ENCODE measurements at regions not wholly inside any gene's neighbourhood (a gene's known extent, or its start where the extent isn't known, plus 50 kb on each side); places are given as distances from the start of the nearest gene placed in this dataset.

DNA sequence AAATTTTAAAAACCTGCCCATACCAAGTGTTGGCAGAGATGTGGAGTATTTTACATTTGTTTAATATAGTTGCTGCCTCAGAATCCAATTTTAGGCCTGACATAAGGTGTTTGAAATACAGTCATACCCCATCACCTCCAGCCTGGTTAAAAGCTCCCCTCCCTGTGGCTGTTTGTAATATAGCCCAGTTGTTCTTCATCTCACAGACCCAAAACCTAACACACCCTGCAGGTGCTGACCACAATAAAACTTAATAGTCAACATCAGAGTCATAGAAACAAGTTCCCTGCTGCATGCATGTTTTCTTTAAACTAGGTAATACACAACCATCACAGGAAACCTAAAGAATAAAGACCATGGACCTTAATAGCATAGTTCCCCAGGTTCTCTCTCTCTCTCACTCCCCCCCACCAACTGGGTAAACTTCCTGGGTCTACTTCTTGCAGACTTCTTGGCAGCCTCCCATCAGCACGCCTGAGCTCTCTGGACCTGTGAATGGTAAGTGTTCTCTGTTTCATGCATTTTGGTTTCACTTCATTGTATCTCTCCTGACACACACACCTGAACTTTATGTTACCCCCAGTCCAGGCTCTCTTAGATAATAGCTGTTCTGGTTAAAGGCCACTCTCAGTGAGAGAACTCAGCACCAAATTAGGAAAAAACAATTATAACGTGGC lies 1369.9 kb downstream of the EFNB2 start:
- peak; percentile 73 for DNase-seq

DNA sequence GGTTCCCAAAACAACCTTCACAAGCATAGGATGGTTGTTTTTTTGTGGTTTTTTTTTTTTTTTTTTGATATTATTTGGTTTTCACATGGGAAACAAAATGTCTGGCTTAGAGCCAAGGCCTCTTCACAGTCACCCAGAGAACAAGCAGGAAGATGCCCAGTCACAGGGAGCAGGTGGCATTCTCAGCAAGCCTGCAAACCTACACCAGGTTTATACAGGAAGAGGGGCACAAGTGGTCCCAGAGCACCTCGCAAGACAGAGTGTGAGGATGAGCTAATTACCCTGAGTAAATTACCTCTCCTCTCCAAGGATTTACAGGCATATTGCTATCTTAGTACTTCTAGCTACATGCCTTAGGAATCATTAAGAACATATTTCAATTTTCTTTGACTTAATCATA lies 1375.6 kb downstream of the EFNB2 start:
- peak; percentile 40 for DNase-seq

DNA sequence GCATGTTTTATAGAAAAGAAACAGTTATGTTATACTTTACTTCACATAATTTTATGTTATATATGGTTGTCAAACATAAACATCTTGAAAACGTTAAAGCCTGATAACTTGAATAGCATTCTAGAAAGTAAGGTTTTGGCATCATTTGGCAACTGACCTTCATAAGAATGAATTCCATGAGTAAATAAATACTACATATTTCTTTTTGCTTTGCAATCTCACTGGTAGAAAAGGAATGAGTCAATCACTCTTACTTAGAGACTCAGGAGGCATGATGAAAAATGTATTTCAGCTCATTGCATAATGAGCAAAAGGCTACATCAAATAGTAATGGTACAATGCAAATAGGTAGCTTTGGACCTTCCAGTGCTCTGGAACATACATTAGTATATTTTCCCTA lies 1381.9 kb downstream of the EFNB2 start:
- DNase-seq, result no peak

DNA sequence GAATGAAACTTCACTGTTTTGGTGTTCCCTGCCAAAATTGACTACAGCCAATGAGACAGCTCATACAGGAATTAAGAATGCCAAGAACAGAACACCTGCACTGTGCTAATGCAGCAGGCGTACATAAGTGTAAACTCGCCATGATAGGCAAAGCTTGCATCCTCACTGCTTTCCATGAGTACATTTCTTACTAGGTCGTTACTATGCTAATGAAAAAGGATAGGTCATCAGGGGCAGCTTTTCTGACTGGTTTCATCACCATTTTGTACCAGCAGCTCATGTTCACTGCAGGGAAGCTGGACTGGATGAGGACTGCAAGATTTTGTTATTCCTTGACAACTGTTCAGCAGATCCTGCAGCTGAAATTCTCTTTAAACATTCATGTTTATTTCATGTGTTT lies 1383.8 kb downstream of the EFNB2 start:
- DNase-seq, result no peak

DNA sequence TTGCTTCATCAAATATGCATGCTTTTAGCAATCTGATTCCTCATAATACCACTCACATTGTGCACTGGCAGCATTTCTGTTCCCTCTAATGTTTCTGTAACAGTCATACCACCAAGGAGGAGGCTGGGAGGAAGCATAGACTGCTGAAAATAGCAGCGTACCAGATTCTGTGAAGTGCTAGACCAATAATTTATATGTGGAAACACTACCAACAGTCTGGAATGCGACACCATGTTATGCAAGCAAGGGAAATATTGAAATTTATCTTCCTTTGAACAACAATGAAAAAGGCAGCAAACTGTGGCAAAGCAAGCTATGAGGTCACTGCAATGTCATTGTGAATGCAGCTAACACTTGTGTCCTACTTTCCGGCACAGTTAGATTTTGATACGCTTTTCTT lies 1388.0 kb downstream of the EFNB2 start:
- no peak for DNase-seq

DNA sequence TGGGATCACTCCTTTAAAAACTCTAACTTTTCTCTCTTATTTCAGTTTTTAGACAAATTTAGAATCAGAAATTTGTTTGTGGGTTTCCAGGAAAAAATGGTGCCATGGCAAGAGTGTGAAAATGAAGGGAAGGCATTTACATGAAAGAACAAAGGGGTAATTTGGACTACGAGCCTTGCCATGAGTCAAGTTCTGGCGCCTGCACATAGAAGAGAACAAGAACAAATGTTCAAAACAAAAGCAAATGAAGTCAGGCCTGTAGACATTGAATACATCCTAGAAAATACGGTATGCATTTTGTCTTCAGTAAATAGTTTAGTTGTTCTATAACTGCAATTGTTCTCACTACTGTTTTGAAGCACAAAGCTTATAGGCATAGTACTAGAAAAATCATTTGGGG lies 1390.5 kb downstream of the EFNB2 start:
- no peak for DNase-seq

DNA sequence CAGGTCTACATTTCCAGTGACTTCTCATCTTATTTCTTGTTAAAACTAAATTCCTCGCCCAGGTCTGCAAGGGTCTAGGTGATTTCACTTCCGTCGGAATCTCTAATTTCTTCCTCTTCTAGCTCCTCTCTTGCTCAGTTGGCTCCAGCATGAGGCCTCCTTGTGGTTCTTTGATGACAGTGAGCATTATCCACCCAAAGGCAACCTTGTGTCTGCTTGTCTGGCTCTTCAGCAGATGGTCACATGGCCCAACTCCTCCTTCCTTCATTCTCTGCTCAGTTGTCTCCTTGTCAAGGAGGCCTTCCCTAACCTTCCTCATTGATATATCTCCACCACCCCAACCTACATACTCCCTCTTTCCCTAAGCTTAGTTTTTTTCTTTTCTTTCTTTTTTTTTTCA lies 1391.4 kb downstream of the EFNB2 start:
- peak; percentile 5 for DNase-seq

DNA sequence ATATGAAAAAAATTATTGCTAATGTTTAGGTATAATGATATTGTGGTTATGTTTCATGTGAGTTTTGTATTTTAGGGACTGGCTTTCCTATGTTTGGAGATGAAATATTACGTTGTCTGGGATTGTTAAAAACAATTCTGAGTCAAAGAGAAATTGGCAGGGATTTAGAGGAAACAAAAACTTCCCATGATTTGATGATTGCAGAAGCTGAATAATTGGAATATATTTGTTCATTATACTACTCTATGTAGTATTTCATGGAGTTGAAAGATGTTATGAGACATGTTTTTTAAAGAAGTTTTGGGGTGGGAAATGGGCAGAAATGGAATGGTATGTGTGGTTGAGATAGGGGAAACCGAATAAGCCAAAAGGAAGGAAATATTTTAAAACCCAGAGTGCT lies 1392.9 kb downstream of the EFNB2 start:
- DNase-seq, result no peak

DNA sequence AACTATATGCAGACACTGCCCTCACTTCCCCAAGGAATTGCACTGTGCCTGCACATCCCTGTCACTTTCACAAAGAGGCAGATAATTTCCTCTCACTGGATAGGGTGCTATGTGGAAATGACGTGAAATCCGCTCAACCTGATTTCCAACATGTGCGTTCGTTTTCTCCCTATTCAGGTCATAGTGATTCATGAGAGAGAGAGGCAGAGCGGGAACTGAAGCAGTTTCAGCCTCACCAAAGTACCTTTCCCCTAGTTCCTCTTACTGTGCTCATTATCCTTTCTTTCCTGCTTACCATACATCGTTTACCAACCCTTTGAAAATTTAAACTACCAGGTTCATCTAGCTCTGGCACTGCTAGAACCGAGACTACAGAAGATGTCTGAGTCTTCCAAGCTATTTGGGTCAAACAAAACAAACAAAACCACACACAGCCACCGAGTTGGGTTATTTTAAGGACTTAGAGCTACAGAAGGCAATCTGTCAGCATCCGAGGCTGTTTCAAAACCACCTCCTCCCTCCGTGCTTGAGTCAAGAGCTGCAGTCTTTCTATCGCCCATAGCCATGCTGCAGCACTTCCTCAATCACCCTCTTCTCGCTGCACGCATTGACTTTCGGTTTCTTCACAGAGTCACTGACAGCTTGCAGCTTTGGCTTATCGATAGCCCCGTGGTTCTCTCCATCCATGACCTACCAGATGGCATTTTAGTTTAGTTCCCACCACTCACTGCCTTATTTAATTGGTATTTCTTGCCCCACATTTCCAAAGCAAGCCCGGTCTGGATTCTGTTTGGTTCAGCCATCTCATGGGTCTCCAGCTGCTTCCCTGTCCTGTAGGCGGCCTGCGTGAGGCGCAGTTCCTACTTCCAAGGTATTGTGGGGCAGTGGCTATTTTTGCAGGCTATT lies 1395.8 kb downstream of the EFNB2 start:
- peak; percentile 78 for DNase-seq

DNA sequence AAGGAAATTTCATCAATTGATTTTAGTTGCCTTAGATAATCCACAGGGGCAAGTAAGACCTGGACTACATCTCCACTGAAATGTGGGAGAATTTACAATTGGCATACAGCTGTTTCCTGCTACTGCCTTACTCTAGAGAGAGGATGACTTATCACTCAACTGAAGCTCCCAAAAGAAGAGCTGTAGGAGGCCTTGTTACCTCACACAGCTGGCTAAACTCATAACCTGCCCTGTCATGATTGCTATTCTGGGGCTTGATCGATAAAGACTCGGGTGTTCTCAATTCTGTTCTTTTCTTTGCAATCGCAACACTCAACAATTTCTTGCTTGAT lies 1396.4 kb downstream of the EFNB2 start:
- no peak for DNase-seq

DNA sequence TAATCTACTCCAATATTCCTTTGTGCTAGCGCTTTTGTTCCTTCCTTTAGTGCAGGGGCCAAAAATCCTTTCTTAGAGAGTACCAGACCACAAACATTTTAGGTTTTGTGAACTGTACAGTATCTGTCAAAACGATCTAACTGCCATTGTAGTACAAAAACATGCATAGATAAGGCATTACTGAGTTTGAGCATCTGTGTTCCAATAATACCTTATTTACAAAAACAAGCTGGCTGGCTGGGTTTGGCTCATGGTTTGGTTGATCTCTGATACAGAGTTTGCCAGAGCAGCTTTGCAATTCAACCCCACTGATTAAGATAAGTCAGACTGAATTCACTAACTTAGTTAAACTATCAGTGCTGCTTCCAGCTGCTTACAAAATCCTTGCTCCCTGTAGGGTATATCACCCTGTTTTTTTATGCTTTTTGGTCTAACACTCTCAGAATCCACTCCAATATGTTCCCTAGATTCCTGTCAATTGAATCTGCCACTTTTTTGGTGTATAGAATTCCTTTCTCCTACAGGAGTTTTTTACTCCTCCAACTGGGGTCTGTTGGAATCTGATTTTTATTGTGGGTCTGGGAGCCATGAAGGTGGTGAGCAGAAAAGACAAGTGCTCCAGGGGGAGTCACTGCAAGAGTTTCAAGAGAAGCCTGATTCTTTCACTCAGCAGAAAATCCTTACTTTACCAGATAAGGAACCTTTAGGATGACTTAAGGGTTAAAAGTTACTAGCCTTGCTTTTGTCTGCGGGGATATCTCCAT lies 1399.4 kb downstream of the EFNB2 start:
- DNase-seq, result no peak

DNA sequence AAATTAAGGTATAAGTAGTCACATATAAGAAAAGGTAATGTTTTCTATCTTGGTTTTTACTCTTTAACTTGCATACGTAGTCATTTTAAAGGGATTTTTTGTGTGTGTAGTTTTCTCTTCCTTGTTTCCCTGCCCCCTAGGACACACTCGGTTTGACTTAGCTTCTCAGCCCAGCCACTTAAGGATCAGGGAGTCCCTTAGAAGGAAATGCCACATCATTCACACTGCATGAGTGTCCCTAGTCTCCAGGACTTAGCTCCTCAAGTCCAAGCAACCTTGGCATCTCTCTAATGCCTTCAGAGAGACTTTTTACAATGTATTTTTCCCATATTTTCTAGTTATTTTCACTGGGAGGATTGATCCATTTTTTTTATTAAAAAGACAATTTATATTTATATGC lies 1407.7 kb downstream of the EFNB2 start:
- DNase-seq, result no peak

DNA sequence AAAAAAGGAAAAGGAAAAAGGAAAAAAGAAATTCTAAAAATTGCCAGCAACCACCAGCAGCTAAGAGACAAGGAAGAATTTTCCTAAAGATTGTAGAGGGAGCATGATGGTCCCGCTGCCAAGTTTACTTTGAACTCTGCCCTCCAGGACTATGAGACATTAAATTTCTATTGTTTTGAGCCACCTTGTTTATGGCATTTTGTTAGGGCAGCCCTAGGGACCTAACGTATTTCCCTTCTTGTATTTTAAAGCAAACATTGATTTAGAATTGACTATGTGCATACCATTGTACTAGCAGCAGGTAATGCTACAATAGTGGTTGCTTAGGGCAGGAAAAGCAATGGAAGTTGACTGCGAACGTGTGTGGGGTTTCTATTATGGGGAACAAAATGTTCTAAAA lies 1414.2 kb downstream of the EFNB2 start:
- DNase-seq, result no peak

DNA sequence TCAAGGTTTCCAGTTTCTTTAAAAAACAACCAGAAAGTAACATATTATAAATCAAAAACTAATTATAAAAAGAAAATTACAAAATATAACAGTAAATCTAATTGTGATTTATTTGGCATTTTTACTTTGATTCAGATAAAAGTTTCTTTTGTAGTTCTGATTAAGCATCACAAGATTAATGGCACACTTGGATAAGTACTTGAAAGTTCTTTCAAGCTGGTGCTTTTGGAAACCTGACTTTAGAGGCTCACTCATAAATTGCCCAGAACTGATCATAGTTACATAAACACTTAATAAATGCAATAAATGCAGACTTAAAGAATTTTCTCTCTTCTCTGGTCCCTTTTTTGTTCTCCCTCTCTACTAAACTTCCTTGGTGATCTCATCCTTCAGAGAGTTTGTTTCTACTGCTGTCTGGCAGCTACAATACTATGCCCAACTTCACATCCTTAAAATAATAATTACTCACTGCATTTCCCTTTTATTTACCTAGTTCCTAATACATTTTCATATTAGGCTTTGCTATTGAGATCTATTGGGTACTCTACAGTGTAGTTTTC lies 1417.0 kb downstream of the EFNB2 start:
- DNase-seq, result no peak

DNA sequence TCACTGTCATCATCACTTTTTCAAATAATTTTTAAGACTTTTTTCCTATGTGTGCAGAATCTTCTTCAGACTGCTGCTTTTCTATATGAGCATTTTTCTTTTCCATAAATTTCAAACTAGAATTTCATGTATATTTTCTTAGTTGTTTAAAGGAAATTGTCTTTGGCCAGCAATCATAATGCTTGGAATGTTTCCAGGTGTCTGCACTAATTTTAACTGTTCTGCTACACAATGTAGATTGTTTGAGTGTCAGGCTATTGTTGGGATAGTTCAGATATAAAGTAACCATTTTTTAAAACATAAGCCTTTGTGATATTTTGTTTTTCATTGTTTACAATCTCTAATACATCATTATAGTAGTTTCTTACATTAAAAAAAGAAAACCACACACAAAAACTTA lies 1418.5 kb downstream of the EFNB2 start:
- DNase-seq, result no peak

DNA sequence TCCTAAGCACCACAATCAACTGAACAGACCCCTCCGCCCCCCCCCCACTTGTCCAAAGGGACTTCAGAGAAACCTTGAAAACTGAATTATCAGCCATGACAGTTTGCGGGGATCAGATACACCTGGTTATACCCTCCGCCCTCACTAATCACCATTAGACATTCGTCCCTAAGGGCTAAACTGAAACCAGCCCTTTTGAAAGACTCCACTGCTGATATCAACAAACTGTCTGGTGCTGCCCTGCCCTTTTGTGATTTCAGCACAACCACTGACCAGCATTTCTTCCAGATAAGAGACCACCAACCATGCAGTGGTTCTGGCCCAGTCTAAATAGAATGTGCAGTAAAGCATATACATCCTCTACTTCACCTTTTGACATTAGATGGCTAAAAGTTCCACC lies 1422.9 kb downstream of the EFNB2 start:
- no peak for DNase-seq

DNA sequence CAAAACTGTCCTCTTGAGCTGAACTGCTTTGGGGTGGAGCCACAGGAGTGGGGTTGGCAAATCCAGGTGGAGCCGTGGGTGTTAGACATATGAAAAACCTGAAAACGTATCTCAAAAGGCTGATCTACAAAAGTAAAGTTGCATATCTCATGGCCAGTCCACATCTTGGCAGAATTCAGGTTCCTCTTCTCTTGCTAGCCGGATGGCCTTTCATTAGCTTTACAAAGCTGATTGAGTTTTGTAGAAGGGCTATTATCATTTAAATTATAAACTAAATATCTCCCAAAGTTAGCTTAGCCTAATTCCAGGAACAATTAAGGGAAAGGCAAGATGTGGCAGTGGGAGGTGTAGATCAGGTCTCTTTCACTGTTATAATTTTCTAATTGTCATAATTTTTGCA lies 1427.7 kb downstream of the EFNB2 start:
- no peak for DNase-seq

DNA sequence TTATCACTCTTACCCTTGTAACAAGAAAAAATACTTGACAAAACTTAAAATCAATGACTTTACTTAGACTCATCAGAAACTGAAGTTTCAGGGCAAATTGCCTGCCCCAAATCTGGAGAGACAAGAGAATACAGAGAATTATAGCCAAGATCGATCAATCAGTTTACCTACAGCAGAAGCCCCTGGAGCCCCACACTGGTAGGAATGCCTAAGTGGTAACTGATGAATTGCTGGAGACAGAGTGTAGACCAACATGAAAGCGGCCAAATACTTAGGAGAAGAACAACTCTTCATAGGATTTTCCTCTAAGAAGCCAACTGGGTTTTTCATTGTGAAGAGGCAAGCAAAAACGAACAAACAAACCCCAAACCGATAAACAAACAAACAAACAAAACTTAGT lies 1430.0 kb downstream of the EFNB2 start:
- DNase-seq, result no peak

DNA sequence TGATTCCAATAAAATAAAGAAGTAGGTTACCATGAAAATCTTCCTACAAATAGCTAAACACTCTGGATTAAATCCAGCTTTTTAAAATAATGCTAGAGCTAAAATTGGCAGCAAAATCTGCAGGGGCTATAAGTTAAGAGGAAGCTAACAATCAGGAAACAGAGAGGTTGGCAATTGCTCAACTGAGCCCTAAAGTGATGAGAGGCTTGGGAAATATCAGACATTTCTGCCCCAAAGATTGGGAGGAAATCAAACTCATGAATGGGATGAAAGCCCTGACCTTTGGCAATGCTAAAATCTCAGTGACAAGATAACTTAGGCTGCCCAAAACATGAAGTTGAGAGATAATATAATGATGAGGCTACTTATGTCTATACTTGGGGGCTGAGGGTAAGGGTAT lies 1437.9 kb downstream of the EFNB2 start:
- no peak for DNase-seq

DNA sequence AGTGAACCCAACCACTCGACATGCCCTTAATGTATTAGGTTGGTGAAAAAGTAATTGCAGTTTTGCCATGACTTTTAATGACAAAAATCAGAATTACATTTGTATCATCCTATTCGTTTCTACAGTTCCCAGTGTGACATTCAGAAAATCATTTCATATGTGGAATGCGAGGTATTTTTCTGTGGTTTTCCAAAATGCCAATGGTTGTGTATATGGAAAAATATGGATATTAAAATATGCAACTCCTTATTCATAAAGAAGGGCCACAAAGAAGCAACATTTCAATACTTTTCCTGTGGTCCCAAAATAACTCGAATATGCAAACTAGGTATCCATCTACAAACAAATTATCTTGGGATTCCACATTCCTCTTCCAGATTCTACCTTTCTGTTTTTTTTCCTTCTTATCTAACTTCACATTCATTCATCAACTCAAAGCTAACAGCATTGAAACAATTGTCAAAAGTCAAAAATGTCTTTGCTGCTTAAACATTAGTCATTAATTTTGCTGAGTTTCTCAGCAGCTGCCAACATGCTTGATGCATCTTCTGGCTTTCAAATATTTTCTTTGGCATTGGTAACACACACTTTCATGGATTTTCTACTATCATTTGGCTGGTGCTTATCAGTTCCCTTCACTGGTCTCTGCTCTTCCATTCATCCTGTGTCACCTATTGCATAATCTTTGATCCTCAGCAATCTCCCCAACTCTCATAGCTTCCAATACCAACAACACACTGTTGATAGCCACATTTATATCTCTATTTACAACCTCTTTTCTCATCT lies 1445.4 kb downstream of the EFNB2 start:
- DNase-seq, result no peak

DNA sequence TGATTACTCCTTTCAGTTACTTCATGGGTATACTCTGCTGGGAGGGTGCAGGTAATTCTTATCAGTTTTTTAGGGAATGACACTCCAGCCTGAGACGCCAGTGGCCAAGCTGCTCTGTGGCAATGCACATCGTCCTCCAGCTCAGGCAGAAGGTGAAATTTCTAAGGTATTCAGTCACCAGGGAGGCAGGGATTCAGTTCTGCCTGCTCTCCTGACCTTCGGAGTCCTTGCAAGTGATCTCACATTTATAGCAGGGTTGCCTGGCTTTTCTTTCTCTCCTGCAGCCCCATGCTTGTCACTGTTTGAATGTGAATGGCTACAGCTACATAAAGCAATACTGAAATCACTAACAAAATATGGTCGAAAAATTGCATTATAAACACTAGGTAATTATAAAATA lies 1447.5 kb downstream of the EFNB2 start:
- DNase-seq, result no peak

DNA sequence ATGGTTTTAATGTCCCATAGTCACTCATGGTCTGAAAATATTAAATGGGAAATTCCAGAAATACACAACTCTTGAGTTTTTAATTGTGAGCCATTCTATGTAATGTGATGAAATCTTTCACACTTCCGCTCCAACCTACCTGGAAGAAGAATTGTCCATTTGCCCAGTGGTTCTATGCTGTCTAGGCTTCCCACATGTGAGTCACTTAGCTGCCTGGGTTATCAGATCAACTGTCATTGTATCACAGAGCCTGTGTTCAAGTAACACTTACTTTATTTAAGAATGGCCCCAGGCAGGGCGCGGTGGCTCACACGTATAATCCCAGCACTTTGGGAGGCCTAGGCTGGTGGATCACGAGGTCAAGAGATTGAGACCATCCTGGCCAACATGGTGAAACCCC lies 1450.5 kb downstream of the EFNB2 start:
- no peak for DNase-seq

DNA sequence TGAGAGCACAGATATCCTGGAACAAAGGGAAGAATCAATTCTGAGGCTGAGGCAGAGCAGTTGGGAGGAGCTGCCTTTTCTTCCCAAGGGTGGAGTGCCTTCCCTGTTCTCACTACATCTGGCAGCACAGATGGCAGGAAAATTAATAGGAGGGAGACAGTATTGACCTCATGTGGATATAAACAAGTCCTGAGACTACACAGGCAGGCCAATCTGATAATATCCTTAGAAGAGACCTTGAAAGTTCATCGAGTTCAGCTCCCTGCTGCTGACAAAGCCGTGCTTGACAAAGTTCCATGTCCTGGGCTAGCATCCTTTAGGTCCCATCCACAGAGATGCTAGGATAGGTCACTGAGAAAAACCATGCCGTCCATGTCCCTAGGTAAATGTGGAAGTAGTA lies 1451.5 kb downstream of the EFNB2 start:
- DNase-seq, result no peak
